RWPE2 (cell line): ENCODE measurements at regions not wholly inside any gene's neighbourhood (a gene's known extent, or its start where the extent isn't known, plus 50 kb on each side); places are given as distances from the start of the nearest gene placed in this dataset.
A peak's percentile ranks its signal among the peaks of the same experiment; 100 is the strongest.

Experiments used
- ATAC-seq: fragments of 200-7000 bp; cut with Tn5 transposase; 3 replicates; pipeline ENCODE4 v1.9.1; 2021; ENCODE audit warnings: low read depth
- DNase-seq: peaks from one replicate; pipeline ENCODE4 v3.0.0-alpha.2; 2020; ENCODE audit warnings: low spot score
- H3K27ac ChIP-seq: fragments of 450-650 bp; 2 replicates; pipeline ENCODE4 v1.5.1; 2017; ENCODE audit warnings: mild to moderate bottlenecking; ENCODE audit not compliant: poor library complexity, severe bottlenecking
- H3K27me3 ChIP-seq: fragments of 250-450 bp; sonication (Bioruptor Pico); 2 replicates; pipeline ENCODE4 v1.5.1; 2021; ENCODE audit warnings: mild to moderate bottlenecking, moderate library complexity; ENCODE audit not compliant: insufficient read depth, poor library complexity, severe bottlenecking
- H3K36me3 ChIP-seq: fragments of 250-450 bp; sonication (Bioruptor Pico); 2 replicates; pipeline ENCODE4 v1.5.1; 2020; ENCODE audit warnings: low read depth, mild to moderate bottlenecking, moderate library complexity
- H3K4me1 ChIP-seq: fragments of 250-450 bp; sonication (Bioruptor Pico); 2 replicates; pipeline ENCODE4 v1.5.1; 2021; ENCODE audit warnings: mild to moderate bottlenecking, moderate library complexity; ENCODE audit not compliant: insufficient read depth, poor library complexity, severe bottlenecking
- H3K4me3 ChIP-seq: fragments of 250-450 bp; sonication (Bioruptor Pico); 2 replicates; pipeline ENCODE4 v1.5.1; 2021; ENCODE audit warnings: mild to moderate bottlenecking, moderate library complexity; ENCODE audit not compliant: severe bottlenecking
- H3K9me3 ChIP-seq: fragments of 250-450 bp; sonication (Bioruptor Pico); 2 replicates; pipeline ENCODE4 v1.5.1; 2021; ENCODE audit warnings: mild to moderate bottlenecking, moderate library complexity; ENCODE audit not compliant: severe bottlenecking
- CTCF ChIP-seq: fragments of 450-650 bp; IDR thresholded peaks from one replicate; pipeline ENCODE4 v1.5.1; 2017; ENCODE audit warnings: mild to moderate bottlenecking, moderate library complexity; ENCODE audit not compliant: poor library complexity, severe bottlenecking

- no peaks in the 10 kb centered on the region for H3K9me3 ChIP-seq
- no peak for ATAC-seq
Measured at GRCh38 chr21:28144653-28145052, 848.0 kb downstream of the LTN1 start.

GRCh38 chr21:28144089-28144488, 848.6 kb downstream of the LTN1 start:
- Histone ChIP-seq H3K27ac (no peak overlapping the region), H3K27me3 (no peaks in the 10 kb centered on the region), H3K9me3 (no peaks in the 10 kb centered on the region), H3K4me1 (no peaks in the 10 kb centered on the region), H3K4me3 (no peak overlapping the region), H3K36me3 (no peaks in the 10 kb centered on the region)
- ATAC-seq: no peak
- no peak for TF ChIP-seq CTCF
- no peak for DNase-seq

More at GRCh38 chr21:28144653-28145052, 848.0 kb downstream of the LTN1 start:
- Histone ChIP-seq H3K27me3 (no peaks in the 10 kb centered on the region), H3K4me1 (no peaks in the 10 kb centered on the region), H3K4me3 (no peak overlapping the region), H3K36me3 (no peaks in the 10 kb centered on the region), H3K27ac (no peak overlapping the region)
- no peak for TF ChIP-seq CTCF
- no peak for DNase-seq

DNA sequence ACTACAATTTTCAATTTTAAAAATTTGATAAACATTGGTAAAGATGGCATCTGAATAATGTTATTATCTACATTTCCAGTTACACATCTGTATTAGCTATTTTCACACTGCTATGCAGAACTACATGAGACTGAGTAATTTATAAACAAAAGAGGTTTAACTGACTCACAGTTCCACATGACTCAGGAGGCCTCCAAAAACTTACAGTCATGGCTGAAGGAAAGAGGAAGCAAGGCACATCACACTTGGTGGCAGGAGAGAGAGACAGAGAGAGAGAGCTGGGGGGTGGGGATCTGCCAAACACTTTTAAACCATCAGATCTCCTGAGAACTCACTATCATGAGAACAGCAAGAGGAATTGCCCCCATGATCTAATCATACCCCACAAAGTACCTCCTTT, 850.0 kb downstream of the LTN1 start:
- DNase-seq: no peak
- TF ChIP-seq CTCF: no peak
- H3K4me1 ChIP-seq: no peaks in the 10 kb centered on the region
- H3K36me3 ChIP-seq: no peaks in the 10 kb centered on the region
- ATAC-seq: peak; percentile 72
- H3K4me3 ChIP-seq: no peak overlapping the region
- H3K27ac ChIP-seq: no peak overlapping the region
- no peaks in the 10 kb centered on the region for H3K27me3 ChIP-seq
- H3K9me3 ChIP-seq: no peaks in the 10 kb centered on the region

GRCh38 chr21:28138272-28138671, 854.4 kb downstream of the LTN1 start:
- DNase-seq (no peak), ATAC-seq (no peak)
- H3K4me1 ChIP-seq: no peaks in the 10 kb centered on the region
- no peak overlapping the region for H3K27ac ChIP-seq
- no peaks in the 10 kb centered on the region for H3K27me3 ChIP-seq
- H3K9me3 ChIP-seq: no peaks in the 10 kb centered on the region
- H3K36me3 ChIP-seq: no peaks in the 10 kb centered on the region
- TF ChIP-seq CTCF: no peak
- no peak overlapping the region for H3K4me3 ChIP-seq

- Histone ChIP-seq H3K36me3 (no peaks in the 10 kb centered on the region), H3K4me3 (no peak overlapping the region), H3K9me3 (no peaks in the 10 kb centered on the region), H3K27ac (no peak overlapping the region), H3K27me3 (no peaks in the 10 kb centered on the region), H3K4me1 (no peaks in the 10 kb centered on the region)
- ATAC-seq (no peak), DNase-seq (no peak)
- no peak for TF ChIP-seq CTCF
Measured at GRCh38 chr21:28136656-28137255, 855.9 kb downstream of the LTN1 start.
